B cell (primary cell): ENCODE measurements at regions not wholly inside any gene's neighbourhood (a gene's known extent, or its start where the extent isn't known, plus 50 kb on each side); places are given as distances from the start of the nearest gene placed in this dataset.

Source experiments
- ATAC-seq: fragments of 200-7000 bp; cut with Tn5 transposase; one replicate; pipeline ENCODE4 v1.10.0; 2021; ENCODE audit warnings: low read depth, mild to moderate bottlenecking, moderate number of reproducible peaks, moderate library complexity
- CTCF ChIA-PET: fragments of 350-600 bp; sonication (Branson Sonifier 250); formaldehyde crosslinking; loops from one replicate; lab custom pipeline; 2021; ENCODE audit warnings: antibody characterized with exemption, inconsistent platforms; lab: Charles Lee
- POLR2A ChIA-PET: fragments of 350-600 bp; sonication (Branson Sonifier 250); formaldehyde crosslinking; loops from one replicate; lab custom pipeline; 2021; ENCODE audit warnings: antibody characterized with exemption; lab: Charles Lee
- DNase-seq: peaks from one replicate; pipeline ENCODE4 v3.0.0; 2013
- H2AFZ ChIP-seq: 2 replicates; pipeline ENCODE4 v1.6.1; 2012; ENCODE audit warnings: mild to moderate bottlenecking, low read depth, low read length; ENCODE audit not compliant: insufficient read depth, poor library complexity, severe bottlenecking
- H3K27ac ChIP-seq, 2 donors: 1 replicate in 1 of 2; 2 replicates in 1 of 2; pipeline ENCODE4 v1.5.1; 2012 to 2013; ENCODE audit warnings: low read length in 2 of 2, mild to moderate bottlenecking in 2 of 2, moderate library complexity in 1 of 2
- H3K27me3 ChIP-seq, 4 experiments: fragments of 200-600 bp in 1 of 4; sonication (generic) in 1 of 4; replicated peaks in 1 of 4; 1 replicate in 2 of 4; 2 replicates in 2 of 4; pipeline versions ENCODE4 v1.6.1 to v1.7.0; 2013 to 2016; ENCODE audit warnings: low read length in 3 of 4, mild to moderate bottlenecking in 2 of 4, mixed read lengths in 1 of 4, moderate library complexity in 1 of 4; ENCODE audit not compliant: insufficient read depth in 4 of 4, control insufficient read depth in 3 of 4; ENCODE audit errors: control extremely low read depth in 1 of 4
- H3K36me3 ChIP-seq, 2 experiments: replicated peaks in 1 of 2; 1 replicate in 1 of 2; 2 replicates in 1 of 2; pipeline versions ENCODE4 v1.6.1 to v1.7.1; 2013; ENCODE audit warnings: low read length in 1 of 2; ENCODE audit not compliant: insufficient read depth in 2 of 2, control insufficient read depth in 1 of 2; ENCODE audit errors: control extremely low read depth in 1 of 2, extremely low read depth in 1 of 2
- H3K4me1 ChIP-seq, 2 donors: fragments of 200-600 bp in 1 of 2; sonication (generic) in 1 of 2; 1 replicate in 1 of 2; 2 replicates in 1 of 2; pipeline versions ENCODE4 v1.5.1 to v1.6.1; 2013 to 2017; ENCODE audit warnings: low read length in 2 of 2; ENCODE audit not compliant: control insufficient read depth in 2 of 2, insufficient read depth in 2 of 2
- H3K4me2 ChIP-seq: replicated peaks from 2 replicates; pipeline ENCODE3; 2012; ENCODE audit warnings: mild to moderate bottlenecking, low read depth, low read length; ENCODE audit not compliant: poor library complexity, severe bottlenecking
- H3K4me3 ChIP-seq, 5 experiments: fragments of 200-600 bp in 1 of 5; sonication (generic) in 1 of 5; 1 replicate in 3 of 5; 2 replicates in 2 of 5; pipeline versions ENCODE4 v1.5.1 to v1.7.0; 2011 to 2016; ENCODE audit warnings: low read length in 4 of 5, mild to moderate bottlenecking in 4 of 5, low read depth in 2 of 5, control low read depth in 1 of 5, moderate library complexity in 1 of 5; ENCODE audit not compliant: insufficient read depth in 1 of 5; ENCODE audit errors: control extremely low read depth in 1 of 5, extremely low read depth in 1 of 5
- H3K79me2 ChIP-seq: fragments of 200-600 bp; sonication (generic); one replicate; pipeline ENCODE4 v1.6.0; 2016; ENCODE audit warnings: low read length; ENCODE audit not compliant: control insufficient read depth, insufficient read depth
- H3K9ac ChIP-seq: fragments of 200-600 bp; sonication (generic); 2 replicates; pipeline ENCODE4 v1.6.1; 2017; ENCODE audit warnings: mild to moderate bottlenecking, low read length, moderate library complexity
- H3K9me3 ChIP-seq, 3 donors: one replicate each; pipeline versions ENCODE4 v1.6.1 to v1.7.1; 2013; ENCODE audit warnings: low read length in 2 of 3; ENCODE audit not compliant: control insufficient read depth in 2 of 3, insufficient read depth in 1 of 3; ENCODE audit errors: control extremely low read depth in 1 of 3
- H4K20me1 ChIP-seq: 2 replicates; pipeline ENCODE4 v1.6.0; 2012; ENCODE audit warnings: mild to moderate bottlenecking, low read length; ENCODE audit not compliant: insufficient read depth, control insufficient read depth, poor library complexity, severe bottlenecking
- H3K27ac Mint-ChIP-seq: one replicate; pipeline ENCODE4 v1.8.0; 2021; ENCODE audit warnings: mixed read lengths
- H3K27me3 Mint-ChIP-seq: one replicate; pipeline ENCODE4 v1.8.0; 2021; ENCODE audit warnings: mixed read lengths
- H3K4me1 Mint-ChIP-seq: one replicate; pipeline ENCODE4 v1.8.0; 2021; ENCODE audit warnings: mixed read lengths
- H3K4me3 Mint-ChIP-seq: one replicate; pipeline ENCODE4 v1.8.0; 2021; ENCODE audit warnings: mixed read lengths
- H3K9me3 Mint-ChIP-seq: one replicate; pipeline ENCODE4 v1.8.0; 2022; ENCODE audit warnings: mixed read lengths; ENCODE audit not compliant: insufficient read depth
- CTCF ChIP-seq: fragments of 200-600 bp; IDR thresholded peaks from one replicate; pipeline ENCODE4 v1.8.0; 2022; ENCODE audit warnings: antibody characterized with exemption, mild to moderate bottlenecking
- EZH2 ChIP-seq: IDR thresholded peaks from 2 replicates; pipeline ENCODE4 v1.6.1; 2012; ENCODE audit warnings: borderline replicate concordance, low read depth, mild to moderate bottlenecking, moderate library complexity, low read length; ENCODE audit not compliant: insufficient read depth, poor library complexity, severe bottlenecking
- WGBS: methylation state at CpG from one replicate; pipeline ENCODE4 v1.1.5; 2013; ENCODE audit warnings: missing lambda C conversion rate; ENCODE audit not compliant: insufficient coverage; 5-methylcytosine and 5-hydroxymethylcytosine counted together
- intact Hi-C: fragments of 100-400 bp; cut with micrococcal nuclease; formaldehyde crosslinking; loops from one replicate; pipeline ENCODE4 v1.10.0; 2022

GRCh38 chrX:39504227-39504626 is 593.5 kb downstream of the BCOR start:
- TF ChIP-seq CTCF (no peak), EZH2 (no peak)
- intact Hi-C loops = no loop called here
- CTCF ChIA-PET = no interaction called here
- Histone ChIP-seq H3K4me3 (no peak overlapping the region), H3K36me3 (no peaks in the 10 kb centered on the region), H3K79me2 (no peaks in the 10 kb centered on the region), H3K4me1 (peaks cover 5 to 6% of the 10 kb centered on the region in 2 donors), H4K20me1 (no peaks in the 10 kb centered on the region), H3K9ac (no peak overlapping the region), H3K27me3 (no peaks in the 10 kb centered on the region), H3K9me3 (peaks cover 0 to 3% (median 2%) of the 10 kb centered on the region in 3 donors), H2AFZ (no peak overlapping the region), H3K4me2 (no peak overlapping the region), H3K27ac (no peak overlapping the region)
- Mint-ChIP-seq H3K27me3 (peaks cover 4% of the 10 kb centered on the region), H3K27ac (no peak overlapping the region), H3K4me3 (no peak overlapping the region), H3K4me1 (peaks cover 3% of the 10 kb centered on the region), H3K9me3 (no peaks in the 10 kb centered on the region)
- POLR2A ChIA-PET = no interaction called here
- ATAC-seq (no peak), DNase-seq (no peak)
- no CpG with 5 or more reads among the region's 2 CpGs for WGBS

GRCh38 chrX:39504850-39505259 is 592.9 kb downstream of the BCOR start:
- intact Hi-C loops = no loop called here
- no peak overlapping the region for H3K27ac Mint-ChIP-seq

More at GRCh38 chrX:39504850-39505259, 592.9 kb downstream of the BCOR start:
- Mint-ChIP-seq H3K4me1 (peaks cover 3% of the 10 kb centered on the region), H3K27me3 (peaks cover 4% of the 10 kb centered on the region), H3K9me3 (no peaks in the 10 kb centered on the region), H3K4me3 (no peak overlapping the region)
- Histone ChIP-seq H3K4me1 (peaks cover 5 to 6% of the 10 kb centered on the region in 2 donors), H3K36me3 (no peaks in the 10 kb centered on the region), H3K79me2 (no peaks in the 10 kb centered on the region), H2AFZ (no peak overlapping the region), H3K9ac (no peak overlapping the region), H3K4me2 (no peak overlapping the region), H4K20me1 (no peaks in the 10 kb centered on the region), H3K9me3 (peaks cover 0 to 9% (median 2%) of the 10 kb centered on the region in 3 donors), H3K27me3 (no peaks in the 10 kb centered on the region), H3K27ac (no peak overlapping the region), H3K4me3 (no peak overlapping the region)
- ChIA-PET POLR2A (no interaction called here), CTCF (no interaction called here)
- TF ChIP-seq EZH2 = no peak
- TF ChIP-seq CTCF = no peak
- ATAC-seq = no peak
- WGBS = 94% methylated on average over 2 of the region's 5 CpGs
- DNase-seq = no peak
